DND-41 (cell line): ENCODE measurements at regions not wholly inside any gene's neighbourhood (a gene's known extent, or its start where the extent isn't known, plus 50 kb on each side); places are given as distances from the start of the nearest gene placed in this dataset.

Source experiments
- EZH2 ChIP-seq: IDR thresholded peaks from 3 replicates; pipeline ENCODE4 v1.6.1; 2012; ENCODE audit warnings: borderline replicate concordance, low read depth, mild to moderate bottlenecking, moderate library complexity, low read length, inconsistent platforms; ENCODE audit not compliant: severe bottlenecking
- TF ChIP-seq, protein P1 (sequence below): IDR thresholded peaks from 2 replicates; pipeline ENCODE4 v1.5.1; 2012; ENCODE audit warnings: borderline replicate concordance, low read length, moderate library complexity, mild to moderate bottlenecking; ENCODE audit not compliant: poor library complexity, severe bottlenecking; ENCODE audit errors: extremely low read depth

DNA sequence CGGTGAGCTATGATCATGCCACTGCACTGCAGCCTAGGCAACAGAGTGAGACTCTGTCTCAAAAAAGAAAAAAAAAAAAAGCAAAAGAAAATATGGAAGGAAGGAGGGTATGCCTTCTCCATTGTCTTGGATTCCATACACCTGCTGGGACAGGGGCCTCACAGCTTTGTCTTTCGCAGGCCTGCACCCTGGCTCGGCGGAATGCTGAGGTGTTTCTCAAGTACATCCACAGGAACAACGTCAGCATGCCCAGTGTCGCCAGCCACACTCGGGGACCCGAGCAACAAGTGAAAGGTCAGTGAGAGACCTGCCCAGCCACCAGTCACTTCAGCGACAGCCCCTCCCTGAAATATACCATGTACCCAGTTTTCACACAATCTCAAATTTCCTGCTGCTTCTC lies 288.5 kb upstream of the UMPS start:
- TF ChIP-seq, protein P1, sequence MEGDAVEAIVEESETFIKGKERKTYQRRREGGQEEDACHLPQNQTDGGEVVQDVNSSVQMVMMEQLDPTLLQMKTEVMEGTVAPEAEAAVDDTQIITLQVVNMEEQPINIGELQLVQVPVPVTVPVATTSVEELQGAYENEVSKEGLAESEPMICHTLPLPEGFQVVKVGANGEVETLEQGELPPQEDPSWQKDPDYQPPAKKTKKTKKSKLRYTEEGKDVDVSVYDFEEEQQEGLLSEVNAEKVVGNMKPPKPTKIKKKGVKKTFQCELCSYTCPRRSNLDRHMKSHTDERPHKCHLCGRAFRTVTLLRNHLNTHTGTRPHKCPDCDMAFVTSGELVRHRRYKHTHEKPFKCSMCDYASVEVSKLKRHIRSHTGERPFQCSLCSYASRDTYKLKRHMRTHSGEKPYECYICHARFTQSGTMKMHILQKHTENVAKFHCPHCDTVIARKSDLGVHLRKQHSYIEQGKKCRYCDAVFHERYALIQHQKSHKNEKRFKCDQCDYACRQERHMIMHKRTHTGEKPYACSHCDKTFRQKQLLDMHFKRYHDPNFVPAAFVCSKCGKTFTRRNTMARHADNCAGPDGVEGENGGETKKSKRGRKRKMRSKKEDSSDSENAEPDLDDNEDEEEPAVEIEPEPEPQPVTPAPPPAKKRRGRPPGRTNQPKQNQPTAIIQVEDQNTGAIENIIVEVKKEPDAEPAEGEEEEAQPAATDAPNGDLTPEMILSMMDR = no peak
- no peak for TF ChIP-seq EZH2
